IMR-90 (cell line): ENCODE measurements at regions not wholly inside any gene's neighbourhood (a gene's known extent, or its start where the extent isn't known, plus 50 kb on each side); places are given as distances from the start of the nearest gene placed in this dataset.

Experiments used
- ATAC-seq: fragments of 200-7000 bp; cut with Tn5 transposase; 2 replicates; pipeline ENCODE4 v1.9.1; 2020; ENCODE audit warnings: low read depth, mild to moderate bottlenecking, moderate library complexity
- BruUV-seq: library from RNA; stranded (reverse); fragments of 400-500 nt; replicated peaks from 2 replicates; lab custom pipeline; 2021; lab: Mats Ljungman, UMichigan
- CTCF ChIA-PET: fragments of 300-600 bp; formaldehyde crosslinking; extraction: SDS; loops from one replicate; lab custom pipeline; 2021; ENCODE audit warnings: antibody characterized with exemption; lab: Yijun Ruan, JAX
- POLR2A ChIA-PET: fragments of 300-600 bp; sonication (Branson Sonifier 250); formaldehyde crosslinking; loops from one replicate; lab custom pipeline; 2022; ENCODE audit warnings: antibody characterized with exemption; ENCODE audit not compliant: unreplicated experiment; lab: Charles Lee
- DNase-seq: peaks from one replicate; pipeline ENCODE4 v3.0.0; 2013
- H2AFZ ChIP-seq: replicated peaks from 2 replicates; pipeline ENCODE3; 2013; ENCODE audit warnings: low read length, mild to moderate bottlenecking; ENCODE audit not compliant: poor library complexity
- H2AK5ac ChIP-seq: 2 replicates; pipeline ENCODE4 v1.6.1; 2013; ENCODE audit warnings: low read depth, low read length, inconsistent platforms
- H2AK9ac ChIP-seq: replicated peaks from 2 replicates; pipeline ENCODE3; 2013; ENCODE audit warnings: mild to moderate bottlenecking, low read depth, low read length, moderate library complexity; ENCODE audit not compliant: poor library complexity
- H2BK120ac ChIP-seq: 2 replicates; pipeline ENCODE4 v1.6.1; 2013; ENCODE audit warnings: low read depth, low read length, inconsistent platforms
- H2BK15ac ChIP-seq: 3 replicates; pipeline ENCODE4 v1.6.1; 2013; ENCODE audit warnings: low read depth, low read length, inconsistent platforms
- H2BK20ac ChIP-seq: 2 replicates; pipeline ENCODE4 v1.6.1; 2013; ENCODE audit warnings: low read depth, mild to moderate bottlenecking, inconsistent platforms, low read length, moderate library complexity
- H2BK5ac ChIP-seq: 2 replicates; pipeline ENCODE4 v1.6.1; 2013; ENCODE audit warnings: mild to moderate bottlenecking, low read depth, low read length, inconsistent platforms; ENCODE audit not compliant: poor library complexity, severe bottlenecking
- H3K14ac ChIP-seq: replicated peaks from 2 replicates; pipeline ENCODE4 v1.6.1; 2013; ENCODE audit warnings: low read depth, low read length, inconsistent platforms
- H3K18ac ChIP-seq: 2 replicates; pipeline ENCODE4 v1.6.1; 2013; ENCODE audit warnings: low read depth, low read length, control low read depth
- H3K23ac ChIP-seq: 2 replicates; pipeline ENCODE4 v1.6.1; 2013; ENCODE audit warnings: low read depth, low read length, inconsistent platforms
- H3K27ac ChIP-seq: 2 replicates; pipeline ENCODE4 v1.5.1; 2013; ENCODE audit warnings: mild to moderate bottlenecking, control low read depth, low read length; ENCODE audit not compliant: insufficient read depth
- H3K27me3 ChIP-seq: 2 replicates; pipeline ENCODE4 v1.6.1; 2013; ENCODE audit warnings: low read length; ENCODE audit not compliant: control insufficient read depth, insufficient read depth
- H3K36me3 ChIP-seq: 2 replicates; pipeline ENCODE4 v1.6.1; 2013; ENCODE audit warnings: low read length, mixed read lengths; ENCODE audit not compliant: control insufficient read depth, insufficient read depth
- H3K4ac ChIP-seq: 2 replicates; pipeline ENCODE4 v1.6.1; 2013; ENCODE audit warnings: low read depth, low read length, inconsistent platforms
- H3K4me1 ChIP-seq: 2 replicates; pipeline ENCODE4 v1.6.1; 2013; ENCODE audit warnings: low read length, mixed read lengths; ENCODE audit not compliant: control insufficient read depth, insufficient read depth
- H3K4me2 ChIP-seq: 2 replicates; pipeline ENCODE4 v1.6.1; 2013; ENCODE audit warnings: low read depth, mild to moderate bottlenecking, control low read depth, low read length, moderate library complexity
- H3K4me3 ChIP-seq: 2 replicates; pipeline ENCODE4 v1.5.1; 2013; ENCODE audit warnings: low read depth, mild to moderate bottlenecking, control low read depth, low read length, moderate library complexity; ENCODE audit not compliant: insufficient read depth
- H3K56ac ChIP-seq: 2 replicates; pipeline ENCODE4 v1.6.1; 2013; ENCODE audit warnings: low read length, inconsistent platforms; ENCODE audit not compliant: insufficient read depth; ENCODE audit errors: extremely low read depth
- H3K79me1 ChIP-seq, 2 experiments: 2 replicates each; pipeline ENCODE4 v1.6.1; 2013; ENCODE audit warnings: low read length in 2 of 2, inconsistent platforms in 1 of 2, low read depth in 1 of 2
- H3K9ac ChIP-seq: 2 replicates; pipeline ENCODE4 v1.6.1; 2013; ENCODE audit warnings: low read depth, low read length, control low read depth
- H3K9me1 ChIP-seq: 2 replicates; pipeline ENCODE4 v1.6.1; 2013; ENCODE audit warnings: low read length, inconsistent platforms; ENCODE audit not compliant: insufficient read depth
- H3K9me3 ChIP-seq: 2 replicates; pipeline ENCODE4 v1.6.1; 2013; ENCODE audit warnings: low read length; ENCODE audit not compliant: control insufficient read depth, insufficient read depth
- H4K20me1 ChIP-seq: 2 replicates; pipeline ENCODE4 v1.6.1; 2013; ENCODE audit warnings: low read length, inconsistent platforms; ENCODE audit not compliant: insufficient read depth
- H4K5ac ChIP-seq: 2 replicates; pipeline ENCODE4 v1.6.1; 2013; ENCODE audit warnings: mild to moderate bottlenecking, low read depth, low read length, control low read depth
- H4K8ac ChIP-seq, 2 experiments: 2 replicates each; pipeline ENCODE4 v1.6.1; 2013; ENCODE audit warnings: low read depth in 2 of 2, low read length in 2 of 2, control low read depth in 1 of 2, inconsistent platforms in 1 of 2
- H4K91ac ChIP-seq: 2 replicates; pipeline ENCODE4 v1.6.1; 2013; ENCODE audit warnings: low read depth, low read length, inconsistent platforms; ENCODE audit not compliant: insufficient read depth
- POLR2A ChIP-seq: IDR thresholded peaks from 2 replicates; pipeline ENCODE4 v1.6.1; 2012; ENCODE audit warnings: mild to moderate bottlenecking, low read depth, low read length
- RAD21 ChIP-seq: IDR thresholded peaks from 2 replicates; pipeline ENCODE4 v1.6.1; 2012; ENCODE audit warnings: low read length, improper control_type of control experiment
- RFX5 ChIP-seq: IDR thresholded peaks from 2 replicates; pipeline ENCODE4 v1.8.0; 2012; ENCODE audit warnings: low read depth, mild to moderate bottlenecking, low read length, moderate library complexity
- WGBS, 2 experiments: methylation state at CpG; one replicate each; pipeline versions ENCODE4 v1.1.5 to v1.1.7; 2013; ENCODE audit warnings: missing lambda C conversion rate in 2 of 2; ENCODE audit not compliant: insufficient read length in 1 of 2; ENCODE audit errors: extremely low coverage in 2 of 2; 5-methylcytosine and 5-hydroxymethylcytosine counted together
- dilution Hi-C: fragments of 300-500 bp; cut with HindIII; formaldehyde crosslinking; loops from one replicate; pipeline ENCODE4 v1.14.3; 2018; ENCODE audit warnings: low sequenced_read_pairs; ENCODE audit not compliant: unreplicated experiment
- in situ Hi-C: fragments of 300-500 bp; cut with MboI; formaldehyde crosslinking; loops from 3 replicates; pipeline ENCODE4 v1.14.3; 2019; ENCODE audit warnings: low sequenced_read_pairs, inconsistent platforms, mixed read lengths
- intact Hi-C: fragments of 100-400 bp; cut with micrococcal nuclease; formaldehyde crosslinking; loops from 2 replicates; pipeline ENCODE4 v1.10.0; 2022
- TF ChIP-seq, protein P1 (sequence below): conservative IDR thresholded peaks from 2 replicates; pipeline ENCODE4 v1.5.1; 2012; ENCODE audit warnings: mild to moderate bottlenecking, low read depth, low read length, improper control_type of control experiment

DNA sequence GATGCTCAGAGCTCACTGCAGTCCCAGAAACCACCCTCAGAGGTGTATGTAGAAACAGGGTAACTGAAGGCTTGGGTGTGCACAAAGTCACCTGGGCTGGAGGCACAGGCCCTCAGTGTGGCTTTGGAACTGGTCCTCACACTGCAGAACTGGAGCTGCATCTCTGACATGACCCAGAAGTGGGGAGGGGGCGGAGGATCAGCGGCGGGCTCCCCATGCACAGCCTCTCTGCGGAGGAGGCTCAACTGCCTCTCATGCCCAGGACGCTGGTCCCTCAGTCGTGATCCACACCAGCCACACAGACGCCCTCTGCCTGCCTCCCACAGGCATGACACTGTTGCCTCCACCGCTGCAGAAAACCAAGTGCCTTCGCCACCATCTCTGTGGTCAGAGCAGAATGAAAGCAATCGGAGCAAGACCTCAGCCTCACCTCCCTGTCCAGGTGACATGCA lies 73.7 kb downstream of the TM2D3 start:
- TF ChIP-seq RFX5 (no peak), POLR2A (no peak), RAD21 (no peak)
- TF ChIP-seq, protein P1, sequence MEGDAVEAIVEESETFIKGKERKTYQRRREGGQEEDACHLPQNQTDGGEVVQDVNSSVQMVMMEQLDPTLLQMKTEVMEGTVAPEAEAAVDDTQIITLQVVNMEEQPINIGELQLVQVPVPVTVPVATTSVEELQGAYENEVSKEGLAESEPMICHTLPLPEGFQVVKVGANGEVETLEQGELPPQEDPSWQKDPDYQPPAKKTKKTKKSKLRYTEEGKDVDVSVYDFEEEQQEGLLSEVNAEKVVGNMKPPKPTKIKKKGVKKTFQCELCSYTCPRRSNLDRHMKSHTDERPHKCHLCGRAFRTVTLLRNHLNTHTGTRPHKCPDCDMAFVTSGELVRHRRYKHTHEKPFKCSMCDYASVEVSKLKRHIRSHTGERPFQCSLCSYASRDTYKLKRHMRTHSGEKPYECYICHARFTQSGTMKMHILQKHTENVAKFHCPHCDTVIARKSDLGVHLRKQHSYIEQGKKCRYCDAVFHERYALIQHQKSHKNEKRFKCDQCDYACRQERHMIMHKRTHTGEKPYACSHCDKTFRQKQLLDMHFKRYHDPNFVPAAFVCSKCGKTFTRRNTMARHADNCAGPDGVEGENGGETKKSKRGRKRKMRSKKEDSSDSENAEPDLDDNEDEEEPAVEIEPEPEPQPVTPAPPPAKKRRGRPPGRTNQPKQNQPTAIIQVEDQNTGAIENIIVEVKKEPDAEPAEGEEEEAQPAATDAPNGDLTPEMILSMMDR, result peak; percentile 18; the same call in 1 of the 2 replicates
- H4K8ac ChIP-seq, result no peak overlapping the region
- no peak overlapping the region for H3K4me2 ChIP-seq
- no peaks in the 10 kb centered on the region for H3K4me1 ChIP-seq
- no peak overlapping the region for H3K9ac ChIP-seq
- DNase-seq, result no peak
- 67% methylated on average over 3 of the region's 10 CpGs; no CpG with 5 or more reads in 1 of the 2 experiments for whole genome bisulfite sequencing, 2 experiments
- H3K14ac ChIP-seq, result no peak overlapping the region
- no peaks in the 10 kb centered on the region for H3K79me1 ChIP-seq
- H3K23ac ChIP-seq, result no peak overlapping the region
- intact Hi-C loops, result no loop called here
- no peak overlapping the region for H2BK15ac ChIP-seq
- ATAC-seq, result peak; percentile 62
- no peak overlapping the region for H3K27ac ChIP-seq
- no peak overlapping the region for H2BK20ac ChIP-seq
- no peak overlapping the region for H4K5ac ChIP-seq
- H3K36me3 ChIP-seq, result no peaks in the 10 kb centered on the region
- no peak overlapping the region for H3K4ac ChIP-seq
- no peak overlapping the region for H2BK5ac ChIP-seq
- no peak overlapping the region for H3K18ac ChIP-seq
- POLR2A ChIA-PET, result no interaction called here
- CTCF ChIA-PET, result interaction anchor here (1.2 kb wide), 1 partner anchor 260 kb away, joined by 3 read pairs; no protein-coding TSS in a partner anchor
- H3K9me3 ChIP-seq, result no peaks in the 10 kb centered on the region
- in situ Hi-C loops, result no loop called here
- no TSS peak for BruUV-seq
- H2BK120ac ChIP-seq, result no peak overlapping the region
- no peak overlapping the region for H2AK5ac ChIP-seq
- H3K9me1 ChIP-seq, result no peaks in the 10 kb centered on the region
- H4K20me1 ChIP-seq, result no peaks in the 10 kb centered on the region
- H2AFZ ChIP-seq, result no peak overlapping the region
- no peak overlapping the region for H3K4me3 ChIP-seq
- H3K56ac ChIP-seq, result no peak overlapping the region
- H4K91ac ChIP-seq, result no peak overlapping the region
- dilution Hi-C loops, result no loop called here
- no peak overlapping the region for H2AK9ac ChIP-seq
- H3K27me3 ChIP-seq, result peaks cover 7% of the 10 kb centered on the region
